GM23248 (cell line): ENCODE measurements at regions not wholly inside any gene's neighbourhood (a gene's known extent, or its start where the extent isn't known, plus 50 kb on each side); places are given as distances from the start of the nearest gene placed in this dataset.

Experiments used
- EZH2 ChIP-seq: fragments of 200-600 bp; sonication (generic); IDR thresholded peaks from 2 replicates; pipeline ENCODE4 v1.6.1; 2018; ENCODE audit warnings: antibody characterized with exemption, mild to moderate bottlenecking; ENCODE audit not compliant: insufficient read depth, poor library complexity, severe bottlenecking
- EZH2phosphoT487 ChIP-seq: fragments of 200-600 bp; sonication (generic); IDR thresholded peaks from 2 replicates; pipeline ENCODE4 v1.6.1; 2018; ENCODE audit warnings: antibody characterized with exemption, moderate library complexity, mild to moderate bottlenecking, low read depth; ENCODE audit not compliant: insufficient read depth

GRCh38 chr20:11718474-11719094, 199.1 kb upstream of the BTBD3 start:
- no peak for TF ChIP-seq EZH2
- TF ChIP-seq EZH2phosphoT487: no peak
